ENCODE measurements at regions not wholly inside any gene's neighbourhood (a gene's known extent, or its start where the extent isn't known, plus 50 kb on each side); places are given as distances from the start of the nearest gene placed in this dataset.
"Not testable (repeated sequence)": the region's sequence is repeated elsewhere in the genome, so short reads cannot be mapped to it uniquely, and the experiment has no call there.

- no peak for DNase-seq
Observed at GRCh38 chr10:128567551-128567950, 441.3 kb upstream of the MKI67 start.

GRCh38 chr10:128568041-128568440 lies 441.8 kb upstream of the MKI67 start:
- DNase-seq = no peak

GRCh38 chr10:128568491-128568890 lies 442.3 kb upstream of the MKI67 start:
- DNase-seq = no peak

- no peak for DNase-seq
Observed at GRCh38 chr10:128568990-128569945, 443.0 kb upstream of the MKI67 start.

- no peak for DNase-seq
Observed at GRCh38 chr10:128570319-128570995, 444.2 kb upstream of the MKI67 start.

GRCh38 chr10:128571071-128571470 lies 444.8 kb upstream of the MKI67 start:
- no peak for DNase-seq

GRCh38 chr10:128571745-128572144 lies 445.5 kb upstream of the MKI67 start:
- DNase-seq = no peak

GRCh38 chr10:128572696-128573095 lies 446.5 kb upstream of the MKI67 start:
- no peak for DNase-seq

GRCh38 chr10:128573281-128573845 lies 447.1 kb upstream of the MKI67 start:
- DNase-seq = no peak

- no peak for DNase-seq
Observed at GRCh38 chr10:128573986-128574385, 447.8 kb upstream of the MKI67 start.

- DNase-seq = no peak
Observed at GRCh38 chr10:128574581-128575210, 448.5 kb upstream of the MKI67 start.

- no peak for DNase-seq
Observed at GRCh38 chr10:128575761-128576160, 449.5 kb upstream of the MKI67 start.

GRCh38 chr10:128576336-128576735 lies 450.1 kb upstream of the MKI67 start:
- no peak for DNase-seq

- DNase-seq = no peak
Observed at GRCh38 chr10:128576943-128577670, 450.9 kb upstream of the MKI67 start.

GRCh38 chr10:128577958-128578750 lies 451.9 kb upstream of the MKI67 start:
- no peak for DNase-seq

GRCh38 chr10:128578766-128579165 lies 452.5 kb upstream of the MKI67 start:
- no peak for DNase-seq

GRCh38 chr10:128579280-128579865 lies 453.1 kb upstream of the MKI67 start:
- DNase-seq = no peak

- DNase-seq = no peak
Observed at GRCh38 chr10:128579901-128580300, 453.7 kb upstream of the MKI67 start.

- DNase-seq = not testable (repeated sequence)
Observed at GRCh38 chr10:128583125-128583524, 456.9 kb upstream of the MKI67 start.

- DNase-seq = not testable (repeated sequence)
Observed at GRCh38 chr10:128586599-128586998, 460.4 kb upstream of the MKI67 start.

- no peak for DNase-seq
Observed at GRCh38 chr10:128587689-128588088, 461.5 kb upstream of the MKI67 start.

Measured in NCI-H187 (cell line).